ENCODE measurements at regions not wholly inside any gene's neighbourhood (a gene's known extent, or its start where the extent isn't known, plus 50 kb on each side); places are given as distances from the start of the nearest gene placed in this dataset.

DNA sequence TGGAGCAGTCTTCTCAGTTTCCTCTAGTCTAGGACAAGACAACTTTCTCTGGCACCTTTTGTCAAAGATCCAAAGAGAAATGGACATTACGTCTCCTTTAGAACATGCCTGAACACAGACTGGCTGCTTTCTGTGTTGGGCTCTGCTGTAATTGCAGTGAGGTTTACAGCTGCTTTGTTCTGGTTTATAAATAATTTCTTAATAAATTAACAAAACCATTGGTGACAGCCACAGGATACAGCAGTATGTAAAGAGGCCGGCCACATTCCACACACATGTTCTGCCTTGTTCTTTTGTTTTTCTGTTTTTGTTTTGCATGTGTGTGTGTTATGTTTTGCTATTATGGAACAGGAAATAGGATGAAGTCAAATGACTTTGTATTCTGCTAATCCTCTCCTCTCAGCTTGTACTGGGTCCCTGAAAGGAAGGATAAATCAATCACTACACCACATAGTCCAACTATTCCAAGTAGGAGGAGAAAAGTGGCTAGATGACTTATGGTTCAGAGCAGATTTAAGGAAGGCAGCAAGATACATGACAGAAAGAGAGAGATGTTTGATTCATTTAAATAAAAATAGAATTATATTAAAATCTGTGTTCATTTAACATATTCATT is 161.5 kb upstream of the ESRRG start:
- H3K4me3 ChIP-seq (ENCODE audit: low read length) = no peak overlapping the region
- TF ChIP-seq ZNF274 (IDR thresholded peaks at IDR 0.05; ENCODE audit: low read depth, low read length) = no peak

DNA sequence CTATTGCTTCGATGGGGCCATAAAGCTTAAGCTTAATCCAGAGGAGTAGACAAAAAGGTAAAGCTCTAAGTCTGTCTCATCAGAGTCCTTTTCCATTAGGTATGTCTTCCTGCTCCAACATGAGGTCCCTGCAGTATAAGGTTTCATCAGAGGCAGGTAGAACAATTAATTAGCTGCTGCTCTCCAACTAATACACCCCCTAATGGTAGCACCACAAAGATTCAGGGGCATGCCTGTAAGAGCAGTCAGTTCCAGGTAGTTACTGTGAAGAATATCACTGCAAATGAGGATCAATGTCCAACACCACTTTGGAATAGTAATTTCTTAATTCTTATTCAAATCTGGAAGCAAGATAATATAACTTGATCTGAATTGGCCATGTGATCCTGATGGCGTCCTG is 160.3 kb upstream of the ESRRG start:
- TF ChIP-seq ZNF274 (IDR thresholded peaks at IDR 0.05; ENCODE audit: low read depth, low read length) = no peak
- no peak overlapping the region for H3K4me3 ChIP-seq (ENCODE audit: low read length)

DNA sequence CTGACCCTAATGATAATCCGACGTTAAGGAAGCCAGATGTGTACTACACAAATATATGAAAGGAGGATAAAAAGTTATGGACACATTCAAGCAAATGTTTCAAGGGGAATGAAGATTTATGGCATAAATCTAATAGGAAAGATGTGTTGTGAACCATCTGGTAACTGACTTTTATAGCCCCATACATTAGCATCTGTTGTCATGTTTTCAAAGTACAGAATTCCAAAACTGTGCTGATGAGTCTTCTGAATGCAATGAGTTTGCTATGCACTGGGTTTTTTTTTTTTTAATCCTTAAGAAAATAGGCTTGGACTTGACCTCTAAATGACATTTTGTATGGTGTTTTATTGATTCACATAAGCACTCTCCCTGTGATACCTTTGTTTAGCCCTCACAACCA is 158.5 kb upstream of the ESRRG start:
- no peak overlapping the region for H3K4me3 ChIP-seq (ENCODE audit: low read length)
- no peak for TF ChIP-seq ZNF274 (IDR thresholded peaks at IDR 0.05; ENCODE audit: low read depth, low read length)

DNA sequence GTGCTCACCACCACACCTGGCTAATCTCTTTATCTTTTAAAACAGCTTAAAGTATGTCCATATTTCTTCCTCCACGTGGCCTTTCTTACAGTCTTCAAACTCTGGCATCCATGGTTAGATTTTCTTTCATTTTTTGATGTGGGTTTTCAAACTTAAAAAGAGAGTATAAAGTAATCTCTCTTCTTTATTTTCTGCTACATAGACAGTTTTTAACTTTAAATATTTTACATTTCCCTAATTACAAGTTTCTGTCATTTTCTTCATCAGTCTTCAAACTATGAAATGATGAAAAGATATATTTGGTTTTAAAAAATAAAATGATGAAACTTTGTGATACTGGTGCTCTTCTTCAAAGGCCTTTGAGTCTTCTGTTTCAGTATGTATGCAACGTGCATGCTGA is 143.5 kb upstream of the ESRRG start:
- no peak for TF ChIP-seq ZNF274 (IDR thresholded peaks at IDR 0.05; ENCODE audit: low read depth, low read length)
- H3K4me3 ChIP-seq (ENCODE audit: low read length) = no peak overlapping the region

DNA sequence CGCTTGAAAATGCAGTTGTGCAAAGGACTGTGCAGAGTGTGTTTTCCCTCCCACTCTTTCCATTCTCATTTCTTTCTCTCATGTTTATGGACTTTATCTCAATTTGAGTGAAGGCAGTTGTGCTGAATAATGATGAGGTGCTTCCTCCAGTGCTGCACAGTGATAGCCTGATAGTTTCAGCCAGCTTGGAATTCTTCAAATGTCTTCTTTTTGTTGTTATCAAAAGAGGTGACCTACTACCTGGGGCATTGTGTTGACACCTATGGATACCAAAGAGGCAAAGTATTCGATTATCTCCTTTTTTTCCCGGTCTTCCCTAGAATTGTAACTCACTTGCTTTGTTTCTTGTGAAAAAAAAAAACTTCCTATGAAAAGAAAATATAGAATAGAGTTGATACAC is 132.6 kb upstream of the ESRRG start:
- no peak for TF ChIP-seq ZNF274 (IDR thresholded peaks at IDR 0.05; ENCODE audit: low read depth, low read length)
- no peak overlapping the region for H3K4me3 ChIP-seq (ENCODE audit: low read length)

DNA sequence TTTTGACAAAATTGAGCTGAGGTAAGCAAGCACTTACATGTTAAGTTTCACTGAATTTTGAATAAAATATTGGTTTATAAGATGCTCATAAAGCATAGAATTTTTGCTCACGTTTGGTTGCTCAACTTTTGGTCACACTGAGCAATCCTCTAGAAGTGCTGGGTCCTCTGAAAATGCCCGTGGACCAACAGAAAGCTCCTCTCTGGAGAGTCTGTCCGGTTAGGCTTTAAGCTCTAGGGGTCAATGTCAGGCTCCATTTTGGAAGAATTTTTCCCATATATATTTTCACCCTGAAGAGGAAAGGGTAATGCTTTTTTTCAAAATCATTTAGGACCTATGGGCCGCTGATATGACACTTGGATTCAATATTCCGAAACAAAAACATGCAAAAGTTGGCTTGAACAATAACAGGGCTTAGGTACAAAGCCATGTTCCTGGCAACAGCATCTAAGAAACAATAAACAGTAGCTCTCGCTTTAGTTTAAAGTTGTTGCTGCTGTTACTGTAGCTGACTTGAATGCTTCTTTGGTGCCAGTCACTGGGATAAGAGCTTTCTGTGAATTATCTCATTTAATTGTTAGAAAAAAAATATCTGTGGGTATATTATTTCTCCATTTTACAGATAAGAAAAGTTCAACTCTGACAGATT is 131.7 kb upstream of the ESRRG start:
- no peak overlapping the region for H3K4me3 ChIP-seq (ENCODE audit: low read length)
- no peak for TF ChIP-seq ZNF274 (IDR thresholded peaks at IDR 0.05; ENCODE audit: low read depth, low read length)

DNA sequence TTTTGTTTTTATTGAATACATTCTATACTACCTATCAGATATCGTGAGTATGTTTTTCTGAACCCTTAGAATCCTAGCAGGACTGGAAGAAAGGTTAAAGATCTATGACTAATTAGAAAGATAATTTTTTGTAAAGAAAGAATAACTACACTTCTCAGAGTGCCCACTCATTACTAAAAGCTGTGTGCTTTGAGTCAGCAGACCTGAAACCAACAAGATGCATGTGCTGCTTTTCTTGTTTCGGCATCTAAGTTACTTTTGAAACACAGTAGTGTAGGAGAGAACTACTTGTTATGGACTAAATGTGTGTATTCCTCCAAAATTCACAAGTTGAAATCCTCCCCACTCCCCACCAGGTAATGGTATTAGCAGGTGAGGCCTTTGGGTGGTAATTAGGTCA is 127.8 kb upstream of the ESRRG start:
- no peak for TF ChIP-seq ZNF274 (IDR thresholded peaks at IDR 0.05; ENCODE audit: low read depth, low read length)
- H3K4me3 ChIP-seq (ENCODE audit: low read length) = no peak overlapping the region

DNA sequence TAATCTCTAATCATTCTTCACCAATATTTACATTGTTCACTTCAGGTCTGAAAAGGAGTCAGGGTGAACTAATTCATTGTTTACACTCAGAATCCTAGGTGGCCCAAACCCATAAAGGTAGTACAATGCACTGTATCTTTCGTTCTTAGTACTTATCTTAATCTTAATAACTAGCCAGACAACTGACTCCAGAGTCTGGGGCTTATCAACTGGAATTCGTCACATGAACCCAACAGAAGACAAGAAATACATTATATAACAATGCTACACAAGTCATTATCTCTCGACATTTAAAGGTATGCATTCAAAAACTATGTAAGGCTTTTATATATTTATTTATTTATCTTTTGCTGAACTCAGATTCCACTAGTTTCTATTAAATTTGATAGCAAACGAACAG is 125.9 kb upstream of the ESRRG start:
- TF ChIP-seq ZNF274 (IDR thresholded peaks at IDR 0.05; ENCODE audit: low read depth, low read length) = no peak

DNA sequence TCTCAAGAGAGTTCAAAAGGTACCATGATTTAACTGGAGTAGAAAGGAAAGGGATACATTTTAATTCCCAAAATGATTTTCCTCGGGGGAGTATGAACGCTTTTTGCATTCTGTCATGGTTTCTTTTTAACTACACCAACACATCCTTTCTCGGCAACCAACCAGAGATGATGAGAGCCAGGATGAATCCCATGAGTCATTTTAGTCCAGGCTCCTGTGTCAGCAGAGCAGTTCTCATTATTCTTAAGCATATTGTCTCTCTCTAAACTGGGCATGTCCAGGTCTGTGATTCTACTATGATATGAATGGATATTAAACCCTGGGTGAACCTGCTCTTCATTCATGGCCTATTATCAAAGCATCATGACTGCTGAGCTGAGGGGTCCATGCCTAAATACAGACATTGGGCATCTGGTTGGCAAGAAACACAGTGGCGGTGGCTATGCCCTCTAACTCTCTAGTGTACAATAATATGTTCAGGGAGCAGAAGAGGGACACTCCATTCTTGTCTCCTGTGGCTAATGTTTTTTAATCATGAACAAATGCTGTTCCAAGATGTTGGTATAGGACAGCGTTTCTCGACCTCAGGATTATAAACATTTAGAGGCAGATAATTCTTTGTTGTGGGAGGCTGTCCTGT is 124.3 kb upstream of the ESRRG start:
- H3K4me3 ChIP-seq (ENCODE audit: low read length) = no peak overlapping the region
- no peak for TF ChIP-seq ZNF274 (IDR thresholded peaks at IDR 0.05; ENCODE audit: low read depth, low read length)

More for the DNA sequence above, 125.9 kb upstream of the ESRRG start:
- H3K4me3 ChIP-seq (ENCODE audit: low read length) = no peak overlapping the region

DNA sequence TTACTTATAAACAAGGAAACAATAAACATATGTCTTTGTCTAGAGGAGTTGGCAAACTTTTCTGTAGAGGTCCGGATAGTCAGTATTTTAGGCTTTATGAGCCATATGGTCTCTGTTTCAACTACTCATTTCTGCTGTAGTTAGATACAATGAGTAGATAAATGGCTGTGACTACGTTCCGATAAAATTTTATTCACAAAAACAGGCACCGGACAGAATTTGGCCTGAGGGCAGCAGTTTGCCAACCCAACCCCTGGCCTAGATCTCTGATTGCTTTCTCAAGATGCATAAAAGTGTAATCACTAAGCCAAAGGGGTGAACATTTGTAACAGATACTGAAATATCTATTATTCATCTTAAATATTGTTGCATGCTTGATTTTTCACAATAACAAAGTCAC is 123.1 kb upstream of the ESRRG start:
- TF ChIP-seq ZNF274 (IDR thresholded peaks at IDR 0.05; ENCODE audit: low read depth, low read length) = no peak
- no peak overlapping the region for H3K4me3 ChIP-seq (ENCODE audit: low read length)

DNA sequence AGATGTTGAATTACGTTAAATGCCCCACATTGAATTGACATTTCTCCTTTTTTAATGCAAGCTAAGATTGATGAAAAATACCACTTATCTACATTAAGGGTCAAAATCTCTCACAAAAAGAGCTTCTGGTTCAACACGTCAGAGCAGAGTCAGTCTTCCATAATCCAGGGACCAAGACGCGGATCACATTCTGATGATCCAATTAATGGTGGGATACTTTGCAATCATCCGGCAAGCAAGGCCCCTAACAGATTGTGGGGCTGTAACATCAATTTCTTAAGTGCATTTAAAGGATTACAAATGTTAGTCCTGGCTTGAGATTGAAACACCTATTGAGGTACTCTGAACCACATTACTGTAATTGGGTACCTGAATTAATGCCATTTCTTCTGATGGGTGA is 120.2 kb upstream of the ESRRG start:
- no peak overlapping the region for H3K4me3 ChIP-seq (ENCODE audit: low read length)
- no peak for TF ChIP-seq ZNF274 (IDR thresholded peaks at IDR 0.05; ENCODE audit: low read depth, low read length)

DNA sequence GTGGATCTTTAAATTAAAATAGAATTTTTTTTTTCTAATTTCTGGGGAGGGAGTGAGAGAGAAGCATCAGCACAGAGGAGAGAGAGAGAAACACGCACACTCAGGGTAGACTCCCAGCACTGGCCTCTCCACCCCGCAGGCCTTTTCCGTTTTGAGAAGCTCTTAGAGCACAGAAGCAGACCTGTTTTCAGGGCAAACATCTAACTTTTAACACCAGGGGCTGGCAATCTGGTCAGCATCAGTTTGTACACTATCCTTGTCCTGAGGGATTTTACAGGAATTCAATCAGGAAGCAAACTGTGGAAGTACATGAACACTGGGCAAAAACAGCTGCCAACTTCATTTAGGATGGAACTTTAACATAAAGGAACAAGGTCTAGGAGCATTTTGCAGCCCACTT is 117.9 kb upstream of the ESRRG start:
- no peak overlapping the region for H3K4me3 ChIP-seq (ENCODE audit: low read length)
- TF ChIP-seq ZNF274 (IDR thresholded peaks at IDR 0.05; ENCODE audit: low read depth, low read length) = no peak

DNA sequence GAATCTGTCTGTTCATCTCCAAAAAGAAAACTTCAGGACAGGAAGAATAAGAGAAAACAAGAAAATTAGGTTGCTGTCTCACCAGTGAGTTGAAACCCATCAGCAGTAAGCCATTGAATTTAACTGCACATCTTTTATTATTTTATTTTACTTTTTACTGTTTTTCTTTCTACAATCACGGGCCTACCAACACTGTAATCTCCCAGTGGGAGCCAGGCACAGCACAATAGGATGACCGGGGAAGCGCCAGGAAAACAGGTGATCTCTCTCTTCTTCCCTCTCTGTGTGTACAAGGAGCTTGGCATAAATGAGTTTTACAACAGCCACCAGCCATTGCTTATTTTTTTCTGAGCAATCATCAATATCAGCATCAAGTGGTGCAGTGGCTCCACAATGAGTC is 113.1 kb upstream of the ESRRG start:
- no peak for TF ChIP-seq ZNF274 (IDR thresholded peaks at IDR 0.05; ENCODE audit: low read depth, low read length)
- H3K4me3 ChIP-seq (ENCODE audit: low read length) = no peak overlapping the region

DNA sequence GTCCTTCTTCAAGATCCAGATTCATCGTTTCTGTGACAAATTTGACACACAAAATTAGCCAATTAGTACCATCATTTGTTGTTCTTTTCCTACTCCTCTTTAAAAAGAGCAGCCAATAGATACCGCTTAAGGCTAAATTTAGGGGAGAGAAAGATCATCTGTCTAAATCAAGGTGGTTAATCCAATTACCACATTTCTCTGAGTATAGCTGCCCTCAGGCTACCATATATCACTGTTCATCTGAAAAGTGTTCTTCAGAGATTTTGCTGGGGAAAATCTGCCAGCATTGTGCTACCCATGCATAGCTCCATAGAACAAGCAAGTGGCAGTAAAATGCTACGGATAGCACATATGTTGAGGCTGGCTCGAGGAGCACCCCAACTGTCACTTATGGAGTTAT is 110.3 kb upstream of the ESRRG start:
- H3K4me3 ChIP-seq (ENCODE audit: low read length) = no peak overlapping the region
- TF ChIP-seq ZNF274 (IDR thresholded peaks at IDR 0.05; ENCODE audit: low read depth, low read length) = no peak

DNA sequence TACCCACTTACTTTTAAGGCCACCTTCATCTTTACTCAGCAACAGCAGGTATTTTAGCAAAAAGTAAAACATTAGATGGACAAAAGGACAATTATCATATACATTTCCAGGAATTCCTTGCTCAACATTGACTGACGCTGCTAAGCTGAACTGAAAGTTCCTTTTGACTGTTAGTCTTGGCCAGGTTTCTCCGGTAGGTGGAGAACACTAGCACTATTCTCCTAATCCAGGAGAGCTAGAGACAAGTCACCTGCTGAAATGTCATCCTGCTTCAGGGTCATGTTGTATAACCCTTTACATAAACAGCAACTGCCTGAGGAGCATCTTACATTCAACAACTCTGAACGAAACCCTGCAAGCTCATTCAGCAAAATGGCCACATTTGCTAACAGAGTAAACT is 109.0 kb upstream of the ESRRG start:
- H3K4me3 ChIP-seq (ENCODE audit: low read length) = no peak overlapping the region
- no peak for TF ChIP-seq ZNF274 (IDR thresholded peaks at IDR 0.05; ENCODE audit: low read depth, low read length)
